GM10266 (cell line): ENCODE measurements at regions not wholly inside any gene's neighbourhood (a gene's known extent, or its start where the extent isn't known, plus 50 kb on each side); places are given as distances from the start of the nearest gene placed in this dataset.

Experiments used
- DNase-seq: peaks from one replicate; pipeline ENCODE4 v3.0.0; 2012; ENCODE audit errors: extremely low spot score
- CTCF ChIP-seq: IDR thresholded peaks from 2 replicates; pipeline ENCODE4 v1.5.1; 2012; ENCODE audit warnings: mild to moderate bottlenecking, low read depth; ENCODE audit not compliant: control insufficient read depth, insufficient read depth; ENCODE audit errors: missing control alignments

DNA sequence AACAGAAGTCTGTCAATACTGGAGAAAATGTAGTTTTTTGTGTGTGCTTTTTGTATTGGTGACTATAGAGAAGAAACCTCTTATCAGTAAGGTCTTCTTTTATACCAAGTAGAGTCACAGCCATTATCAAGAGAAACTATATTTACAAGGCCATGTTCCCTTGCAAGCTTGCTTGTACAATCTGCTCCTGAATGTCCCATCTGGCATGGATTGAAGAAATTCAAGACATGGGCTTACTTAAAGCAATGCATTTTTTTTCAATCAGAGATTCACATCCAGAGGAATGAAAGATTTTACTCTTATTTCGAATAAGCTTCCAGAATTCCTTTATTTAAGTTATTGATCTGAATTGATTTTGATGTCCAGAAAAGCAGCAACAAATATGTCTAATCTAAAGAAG, 537.3 kb upstream of the RPS6KA3 start:
- no peak for DNase-seq
- no peak for TF ChIP-seq CTCF

DNA sequence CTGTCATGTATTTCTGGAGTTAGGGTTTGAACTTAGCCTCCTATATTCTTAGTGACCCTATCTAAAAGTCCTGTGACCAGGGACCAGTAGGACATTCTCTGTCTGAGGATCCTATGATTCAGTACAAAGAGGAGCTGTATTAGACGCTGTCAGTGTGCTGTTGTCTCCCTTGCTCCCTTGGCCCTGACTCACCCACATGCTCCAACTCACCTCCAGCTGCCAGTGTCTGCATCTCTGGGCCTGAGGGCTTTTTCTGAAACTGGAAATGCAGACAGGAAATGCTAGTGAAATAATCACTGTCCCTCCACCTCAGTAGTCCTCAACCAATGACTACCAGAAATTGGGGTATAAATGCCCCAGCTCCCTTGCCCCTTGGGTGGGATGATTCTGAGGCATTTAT, 535.3 kb upstream of the RPS6KA3 start:
- TF ChIP-seq CTCF = no peak
- no peak for DNase-seq

GRCh38 chrX:20796450-20796849, 529.7 kb upstream of the RPS6KA3 start:
- no peak for TF ChIP-seq CTCF
- DNase-seq = no peak

DNA sequence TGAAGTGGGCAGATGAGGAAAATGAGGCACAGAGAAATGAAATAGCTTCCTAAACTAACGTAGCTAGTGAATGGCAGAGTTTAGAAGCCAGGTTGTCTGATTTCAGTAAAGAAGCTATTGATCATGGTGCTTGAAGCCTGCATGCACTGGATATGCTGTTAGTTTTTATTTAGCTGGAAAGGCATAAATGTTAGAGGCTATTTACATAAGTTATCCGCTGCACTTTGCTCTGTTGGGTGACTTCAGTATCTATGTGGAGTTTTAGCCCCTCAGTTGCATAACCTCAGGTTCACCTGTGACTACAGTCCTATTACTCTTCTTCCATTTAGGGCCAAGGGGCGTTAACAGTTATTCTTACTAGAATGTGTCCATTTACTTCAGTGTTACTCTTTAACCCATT, 522.4 kb upstream of the RPS6KA3 start:
- TF ChIP-seq CTCF = no peak
- DNase-seq = no peak

- no peak for TF ChIP-seq CTCF
- no peak for DNase-seq
Observed at GRCh38 chrX:20767346-20767745, 500.6 kb upstream of the RPS6KA3 start.

GRCh38 chrX:20756585-20756984, 489.9 kb upstream of the RPS6KA3 start:
- no peak for DNase-seq
- TF ChIP-seq CTCF = no peak

- TF ChIP-seq CTCF = no peak
- no peak for DNase-seq
Observed at GRCh38 chrX:20753076-20753475, 486.4 kb upstream of the RPS6KA3 start.
